OCI-LY7 (cell line): ENCODE measurements at regions not wholly inside any gene's neighbourhood (a gene's known extent, or its start where the extent isn't known, plus 50 kb on each side); places are given as distances from the start of the nearest gene placed in this dataset.

Experiments used
- EZH2phosphoT487 ChIP-seq: fragments of 200-600 bp; sonication (generic); IDR thresholded peaks from 2 replicates; pipeline ENCODE4 v1.6.1; 2018; ENCODE audit warnings: low read depth, borderline replicate concordance, mild to moderate bottlenecking, mixed run types, antibody characterized with exemption, low read length, moderate library complexity, mixed read lengths
- TF ChIP-seq, protein P1 (sequence below): fragments of 200-600 bp; sonication (generic); conservative IDR thresholded peaks from 2 replicates; pipeline ENCODE4 v1.5.1; 2014; ENCODE audit warnings: mild to moderate bottlenecking, antibody characterized with exemption, low read length, moderate library complexity, mixed read lengths

DNA sequence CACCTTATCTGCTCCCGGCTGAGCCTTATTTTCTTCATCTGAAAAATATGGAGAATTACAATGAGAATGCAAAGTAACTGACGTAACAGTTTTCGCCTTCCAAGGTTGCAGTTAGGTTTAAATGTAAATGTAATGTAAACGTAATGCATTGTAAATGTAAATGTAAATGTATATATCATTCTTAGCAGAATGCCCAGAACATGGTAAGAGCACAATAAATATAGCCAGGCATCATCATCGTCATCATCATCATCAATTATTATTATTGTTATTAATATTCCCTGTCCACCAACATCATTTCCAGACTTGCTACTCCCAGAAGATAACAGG lies 770.0 kb downstream of the MED13L start:
- TF ChIP-seq, protein P1, sequence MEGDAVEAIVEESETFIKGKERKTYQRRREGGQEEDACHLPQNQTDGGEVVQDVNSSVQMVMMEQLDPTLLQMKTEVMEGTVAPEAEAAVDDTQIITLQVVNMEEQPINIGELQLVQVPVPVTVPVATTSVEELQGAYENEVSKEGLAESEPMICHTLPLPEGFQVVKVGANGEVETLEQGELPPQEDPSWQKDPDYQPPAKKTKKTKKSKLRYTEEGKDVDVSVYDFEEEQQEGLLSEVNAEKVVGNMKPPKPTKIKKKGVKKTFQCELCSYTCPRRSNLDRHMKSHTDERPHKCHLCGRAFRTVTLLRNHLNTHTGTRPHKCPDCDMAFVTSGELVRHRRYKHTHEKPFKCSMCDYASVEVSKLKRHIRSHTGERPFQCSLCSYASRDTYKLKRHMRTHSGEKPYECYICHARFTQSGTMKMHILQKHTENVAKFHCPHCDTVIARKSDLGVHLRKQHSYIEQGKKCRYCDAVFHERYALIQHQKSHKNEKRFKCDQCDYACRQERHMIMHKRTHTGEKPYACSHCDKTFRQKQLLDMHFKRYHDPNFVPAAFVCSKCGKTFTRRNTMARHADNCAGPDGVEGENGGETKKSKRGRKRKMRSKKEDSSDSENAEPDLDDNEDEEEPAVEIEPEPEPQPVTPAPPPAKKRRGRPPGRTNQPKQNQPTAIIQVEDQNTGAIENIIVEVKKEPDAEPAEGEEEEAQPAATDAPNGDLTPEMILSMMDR = no peak
- no peak for TF ChIP-seq EZH2phosphoT487
